Neural crest cell (in vitro differentiated cells): ENCODE measurements at regions not wholly inside any gene's neighbourhood (a gene's known extent, or its start where the extent isn't known, plus 50 kb on each side); places are given as distances from the start of the nearest gene placed in this dataset.
A peak's percentile ranks its signal among the peaks of the same experiment; 100 is the strongest.
"Not testable (repeated sequence)": the region's sequence is repeated elsewhere in the genome, so short reads cannot be mapped to it uniquely, and the experiment has no call there.

Experiments used
- DNase-seq: peaks from one replicate; pipeline ENCODE4 v3.0.0; 2021; ENCODE audit warnings: low read depth, mixed read lengths, low spot score
- H3K27ac Mint-ChIP-seq: one replicate; pipeline ENCODE4 v1.8.0; 2021; ENCODE audit warnings: mild to moderate bottlenecking, mixed read lengths; ENCODE audit not compliant: unreplicated experiment
- H3K27me3 Mint-ChIP-seq: 2 replicates; pipeline ENCODE4 v1.8.0; 2021; ENCODE audit warnings: low read depth, mild to moderate bottlenecking, mixed read lengths
- H3K36me3 Mint-ChIP-seq: 2 replicates; pipeline ENCODE4 v1.8.0; 2021; ENCODE audit warnings: low read depth, mild to moderate bottlenecking, mixed read lengths
- H3K4me1 Mint-ChIP-seq: 2 replicates; pipeline ENCODE4 v1.8.0; 2021; ENCODE audit warnings: mixed read lengths
- H3K4me3 Mint-ChIP-seq: one replicate; pipeline ENCODE4 v1.8.0; 2021; ENCODE audit warnings: mild to moderate bottlenecking, mixed read lengths
- H3K9me3 Mint-ChIP-seq: 2 replicates; pipeline ENCODE4 v1.8.0; 2021; ENCODE audit warnings: mixed read lengths
- TF ChIP-seq, protein P1 (sequence below): fragments of 200-600 bp; sonication (generic); conservative IDR thresholded peaks from 2 replicates; pipeline ENCODE4 v1.5.0; 2021; ENCODE audit warnings: antibody characterized with exemption, mild to moderate bottlenecking

- H3K9me3 Mint-ChIP-seq, result peaks cover 5% of the 10 kb centered on the region
- no peaks in the 10 kb centered on the region for H3K4me1 Mint-ChIP-seq
- H3K27ac Mint-ChIP-seq, result no peak overlapping the region
- no peak for DNase-seq
- H3K36me3 Mint-ChIP-seq, result peaks cover 3% of the 10 kb centered on the region
- no peaks in the 10 kb centered on the region for H3K27me3 Mint-ChIP-seq
- TF ChIP-seq, protein P1, sequence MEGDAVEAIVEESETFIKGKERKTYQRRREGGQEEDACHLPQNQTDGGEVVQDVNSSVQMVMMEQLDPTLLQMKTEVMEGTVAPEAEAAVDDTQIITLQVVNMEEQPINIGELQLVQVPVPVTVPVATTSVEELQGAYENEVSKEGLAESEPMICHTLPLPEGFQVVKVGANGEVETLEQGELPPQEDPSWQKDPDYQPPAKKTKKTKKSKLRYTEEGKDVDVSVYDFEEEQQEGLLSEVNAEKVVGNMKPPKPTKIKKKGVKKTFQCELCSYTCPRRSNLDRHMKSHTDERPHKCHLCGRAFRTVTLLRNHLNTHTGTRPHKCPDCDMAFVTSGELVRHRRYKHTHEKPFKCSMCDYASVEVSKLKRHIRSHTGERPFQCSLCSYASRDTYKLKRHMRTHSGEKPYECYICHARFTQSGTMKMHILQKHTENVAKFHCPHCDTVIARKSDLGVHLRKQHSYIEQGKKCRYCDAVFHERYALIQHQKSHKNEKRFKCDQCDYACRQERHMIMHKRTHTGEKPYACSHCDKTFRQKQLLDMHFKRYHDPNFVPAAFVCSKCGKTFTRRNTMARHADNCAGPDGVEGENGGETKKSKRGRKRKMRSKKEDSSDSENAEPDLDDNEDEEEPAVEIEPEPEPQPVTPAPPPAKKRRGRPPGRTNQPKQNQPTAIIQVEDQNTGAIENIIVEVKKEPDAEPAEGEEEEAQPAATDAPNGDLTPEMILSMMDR, result no peak
- no peak overlapping the region for H3K4me3 Mint-ChIP-seq
Measured at GRCh38 chr6:50899306-50899870, 80.7 kb downstream of the TFAP2B start.

DNA sequence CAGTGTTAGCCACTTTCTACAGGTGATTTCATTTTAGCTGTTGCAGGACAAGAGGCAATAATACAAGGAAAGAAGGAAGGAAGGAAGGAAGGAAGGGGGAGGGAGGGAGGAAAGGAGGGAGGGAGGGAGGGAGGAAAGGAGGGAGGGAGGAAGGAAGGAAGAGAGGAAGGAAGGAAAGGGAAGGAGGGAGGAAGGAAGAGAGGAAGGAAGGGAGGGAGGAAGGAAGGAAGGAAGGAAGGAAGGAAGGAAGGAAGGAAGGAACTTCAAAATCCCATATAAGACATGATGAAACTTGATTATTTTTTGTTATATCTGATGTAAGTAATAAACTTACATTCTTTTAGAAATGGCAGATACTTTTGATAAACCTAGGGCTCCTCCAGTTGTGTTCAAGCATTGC lies 83.6 kb downstream of the TFAP2B start:
- no peak for DNase-seq
- no peaks in the 10 kb centered on the region for H3K9me3 Mint-ChIP-seq
- no peaks in the 10 kb centered on the region for H3K27me3 Mint-ChIP-seq
- no peak overlapping the region for H3K4me3 Mint-ChIP-seq
- H3K36me3 Mint-ChIP-seq, result no peaks in the 10 kb centered on the region
- no peak overlapping the region for H3K27ac Mint-ChIP-seq
- TF ChIP-seq, protein P1, result no peak
- peaks cover 5% of the 10 kb centered on the region for H3K4me1 Mint-ChIP-seq

GRCh38 chr6:50905297-50905696 lies 86.6 kb downstream of the TFAP2B start:
- no peak for DNase-seq
- Mint-ChIP-seq H3K27ac (peak overlapping the region; percentile 30), H3K27me3 (no peaks in the 10 kb centered on the region), H3K9me3 (no peaks in the 10 kb centered on the region), H3K4me3 (no peak overlapping the region), H3K36me3 (no peaks in the 10 kb centered on the region), H3K4me1 (peaks cover 5% of the 10 kb centered on the region)
- TF ChIP-seq, protein P1, result no peak

- Mint-ChIP-seq H3K27ac (no peak overlapping the region), H3K9me3 (no peaks in the 10 kb centered on the region), H3K4me3 (no peak overlapping the region), H3K4me1 (peaks cover 5% of the 10 kb centered on the region), H3K36me3 (peaks cover 3% of the 10 kb centered on the region), H3K27me3 (no peaks in the 10 kb centered on the region)
- TF ChIP-seq, protein P1, result no peak
- DNase-seq, result no peak
Measured at GRCh38 chr6:50907565-50907964, 88.9 kb downstream of the TFAP2B start.

DNA sequence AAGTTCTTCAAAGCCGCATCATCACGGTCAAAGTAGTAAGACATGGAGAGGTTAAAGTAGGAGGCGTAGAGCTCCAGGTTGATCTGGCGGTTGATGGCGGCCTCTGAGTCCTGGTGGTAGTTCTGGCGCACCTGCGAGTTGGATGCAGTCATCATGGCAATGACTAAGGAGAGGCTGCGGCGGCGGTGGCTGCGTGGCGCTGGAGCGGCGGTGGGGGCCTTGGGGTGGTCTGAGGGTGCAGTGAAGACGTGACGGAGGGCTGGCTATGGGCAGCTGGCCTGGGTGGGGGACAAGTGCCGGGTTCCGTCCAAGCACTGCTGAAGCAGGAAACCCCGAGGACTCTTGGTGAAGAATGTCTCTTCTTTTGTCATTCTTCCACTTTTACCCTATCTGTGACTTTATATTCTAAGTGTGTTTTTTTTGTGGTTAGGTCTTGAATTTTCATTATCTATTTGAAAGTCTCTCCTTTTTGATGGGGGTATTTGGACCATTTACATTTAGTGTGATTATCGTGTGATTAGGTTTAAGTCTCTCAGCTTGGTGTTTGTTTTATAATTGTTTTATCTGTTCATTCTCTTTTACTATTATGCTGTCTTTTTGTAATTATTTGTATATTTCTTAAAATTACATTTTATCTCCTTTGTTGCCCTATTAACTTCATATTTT lies 94.6 kb downstream of the TFAP2B start:
- H3K27ac Mint-ChIP-seq, result no peak overlapping the region
- H3K27me3 Mint-ChIP-seq, result no peaks in the 10 kb centered on the region
- no peak for DNase-seq
- H3K9me3 Mint-ChIP-seq, result peaks cover 7% of the 10 kb centered on the region
- H3K4me1 Mint-ChIP-seq, result no peaks in the 10 kb centered on the region
- H3K4me3 Mint-ChIP-seq, result no peak overlapping the region
- peaks cover 5% of the 10 kb centered on the region for H3K36me3 Mint-ChIP-seq
- TF ChIP-seq, protein P1, result no peak

DNA sequence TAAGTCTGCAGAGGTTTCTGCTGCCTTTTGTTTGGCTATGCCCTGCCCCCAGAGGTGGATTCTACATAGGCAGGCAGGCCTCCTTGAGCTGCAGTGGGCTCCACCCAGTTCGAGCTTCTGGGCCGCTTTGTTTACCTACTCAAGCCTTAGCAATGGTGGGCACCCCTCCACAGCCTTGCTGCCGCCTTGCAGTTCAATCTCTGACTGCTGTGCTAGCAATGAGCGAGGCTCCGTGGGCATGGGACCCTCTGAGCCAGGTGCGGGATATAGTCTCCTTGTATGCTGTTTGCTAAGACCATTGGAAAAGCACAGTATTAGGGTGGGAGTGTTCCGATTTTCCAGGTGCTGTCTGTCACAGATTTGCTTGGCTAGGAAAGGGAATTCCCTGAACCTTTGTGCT lies 102.7 kb downstream of the TFAP2B start:
- not testable (repeated sequence) for H3K4me3 Mint-ChIP-seq

More for the DNA sequence above, 102.7 kb downstream of the TFAP2B start:
- not testable (repeated sequence) for H3K9me3 Mint-ChIP-seq, H3K27ac Mint-ChIP-seq, DNase-seq, H3K36me3 Mint-ChIP-seq, H3K27me3 Mint-ChIP-seq, H3K4me1 Mint-ChIP-seq
